Lung (tissue), 11 donors: ENCODE measurements at regions not wholly inside any gene's neighbourhood (a gene's known extent, or its start where the extent isn't known, plus 50 kb on each side); places are given as distances from the start of the nearest gene placed in this dataset.

Experiments used
- ATAC-seq: fragments of 200-7000 bp; cut with Tn5 transposase; one replicate; pipeline ENCODE4 v1.9.1; 2020; ENCODE audit warnings: moderate number of reproducible peaks; ENCODE audit not compliant: insufficient read depth, low FRiP score
- DNase-seq, 3 donors: peaks; one replicate each; pipeline ENCODE4 v3.0.0-alpha.2; 2013 to 2017
- H3K27ac ChIP-seq, 2 donors: one replicate each; pipeline ENCODE4 v1.5.1; 2013; ENCODE audit warnings: mild to moderate bottlenecking in 2 of 2, moderate library complexity in 2 of 2, control low read depth in 1 of 2, inconsistent platforms in 1 of 2, low read depth in 1 of 2, low read length in 1 of 2
- H3K27me3 ChIP-seq, 3 donors: one replicate each; pipeline ENCODE4 v1.5.1; 2013; ENCODE audit warnings: low read length in 2 of 3; ENCODE audit not compliant: control insufficient read depth in 3 of 3, insufficient read depth in 3 of 3
- H3K36me3 ChIP-seq, 4 donors: one replicate each; pipeline ENCODE4 v1.5.1; 2013; ENCODE audit warnings: low read length in 4 of 4, mild to moderate bottlenecking in 1 of 4, moderate library complexity in 1 of 4; ENCODE audit not compliant: control insufficient read depth in 4 of 4, insufficient read depth in 4 of 4
- H3K4me1 ChIP-seq, 5 donors: one replicate each; pipeline ENCODE4 v1.5.1; 2013; ENCODE audit warnings: low read length in 5 of 5, mild to moderate bottlenecking in 2 of 5, moderate library complexity in 1 of 5; ENCODE audit not compliant: control insufficient read depth in 5 of 5, insufficient read depth in 5 of 5
- H3K4me3 ChIP-seq: one replicate; pipeline ENCODE4 v1.5.1; 2013; ENCODE audit warnings: mild to moderate bottlenecking, control low read depth, moderate library complexity
- H3K9ac ChIP-seq, 2 donors: one replicate each; pipeline ENCODE4 v1.5.1; 2013; ENCODE audit warnings: low read length in 2 of 2, control low read depth in 1 of 2; ENCODE audit not compliant: insufficient read depth in 1 of 2
- H3K9me3 ChIP-seq, 4 donors: one replicate each; pipeline ENCODE4 v1.5.1; 2013; ENCODE audit warnings: low read length in 3 of 4, mild to moderate bottlenecking in 1 of 4, moderate library complexity in 1 of 4; ENCODE audit not compliant: control insufficient read depth in 4 of 4, insufficient read depth in 3 of 4
- CTCF ChIP-seq: IDR thresholded peaks from 2 replicates; pipeline ENCODE4 v1.5.1; 2012; ENCODE audit warnings: mild to moderate bottlenecking; ENCODE audit errors: control extremely low read depth, extremely low read depth
- WGBS, 2 donors: extraction: QIAGEN DNeasy Blood & Tissue Kit; methylation state at CpG; one replicate each; pipeline ENCODE4 v1.1.7; 2013; 5-methylcytosine and 5-hydroxymethylcytosine counted together
- donor health status: control.
- donor health status: control.
- donor health status: Bipolar disorder and iron deficiency.
- donor health status: healthy.
- donor health status: DM: yes; HTN: yes; CAD: no.

- H3K4me3 ChIP-seq, result no peak overlapping the region
- DNase-seq (no peak), ATAC-seq (no peak)
- no peak overlapping the region for H3K9ac ChIP-seq
- no peaks in the 10 kb centered on the region for H3K4me1 ChIP-seq
- no peaks in the 10 kb centered on the region for H3K36me3 ChIP-seq
- no peaks in the 10 kb centered on the region for H3K27me3 ChIP-seq
- no peak overlapping the region for H3K27ac ChIP-seq
- no peaks in the 10 kb centered on the region for H3K9me3 ChIP-seq
- 86 to 87% methylated on average over 1 of the region's 1 CpG for WGBS, 2 donors
- no peak for TF ChIP-seq CTCF
Measured at GRCh38 chr11:97109078-97109477, 719.3 kb downstream of the JRKL start.

- no peaks in the 10 kb centered on the region for H3K9me3 ChIP-seq
- no peaks in the 10 kb centered on the region for H3K36me3 ChIP-seq
- DNase-seq (no peak), ATAC-seq (no peak)
- no peaks in the 10 kb centered on the region for H3K4me1 ChIP-seq
- H3K4me3 ChIP-seq, result no peak overlapping the region
- no peak overlapping the region for H3K9ac ChIP-seq
- no peak for TF ChIP-seq CTCF
- no peaks in the 10 kb centered on the region for H3K27me3 ChIP-seq
- H3K27ac ChIP-seq, result no peak overlapping the region
- WGBS, 2 donors, result 71 to 83% methylated on average over 4 of the region's 4 CpGs
Measured at GRCh38 chr11:97110376-97110775, 720.6 kb downstream of the JRKL start.

GRCh38 chr11:97111559-97111958, 721.7 kb downstream of the JRKL start:
- H3K9ac ChIP-seq, result no peak overlapping the region

More at GRCh38 chr11:97111559-97111958, 721.7 kb downstream of the JRKL start:
- H3K4me1 ChIP-seq, result no peaks in the 10 kb centered on the region
- whole genome bisulfite sequencing, 2 donors, result 92 to 96% methylated on average over 11 of the region's 11 CpGs
- DNase-seq, result no peak
- no peak overlapping the region for H3K4me3 ChIP-seq
- TF ChIP-seq CTCF, result no peak
- no peaks in the 10 kb centered on the region for H3K27me3 ChIP-seq
- no peak for ATAC-seq
- no peak overlapping the region for H3K27ac ChIP-seq
- H3K9me3 ChIP-seq, result no peaks in the 10 kb centered on the region
- H3K36me3 ChIP-seq, result no peaks in the 10 kb centered on the region
